Stimulated activated naive CD4-positive, alpha-beta T cell treated with Interleukin-2 at 50 U/mL for 16 hours (primary cell): ENCODE measurements at regions not wholly inside any gene's neighbourhood (a gene's known extent, or its start where the extent isn't known, plus 50 kb on each side); places are given as distances from the start of the nearest gene placed in this dataset.

Source experiments
- DNase-seq: peaks from one replicate; lab custom pipeline; 2025; lab: John Stamatoyannopoulos, UW

DNA sequence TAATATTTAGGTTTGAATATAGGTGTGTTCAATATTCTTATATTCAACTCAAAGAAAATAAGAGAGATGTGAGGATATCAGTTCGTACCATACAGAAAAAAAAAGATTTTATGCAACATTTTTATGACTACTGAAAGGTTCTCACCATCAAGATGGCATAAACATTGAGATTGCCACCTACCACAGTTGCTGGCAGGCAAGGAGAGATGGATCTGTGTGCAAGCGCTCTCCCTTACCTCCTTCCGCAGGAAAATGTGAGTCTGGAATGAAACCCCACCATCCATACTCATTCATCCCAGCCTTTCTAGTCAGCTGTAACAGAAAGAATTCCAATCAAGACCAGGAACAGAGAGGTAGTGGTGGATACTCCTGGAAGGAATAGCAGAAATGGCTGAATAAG is 376.9 kb downstream of the PPP3CA start:
- no peak for DNase-seq

DNA sequence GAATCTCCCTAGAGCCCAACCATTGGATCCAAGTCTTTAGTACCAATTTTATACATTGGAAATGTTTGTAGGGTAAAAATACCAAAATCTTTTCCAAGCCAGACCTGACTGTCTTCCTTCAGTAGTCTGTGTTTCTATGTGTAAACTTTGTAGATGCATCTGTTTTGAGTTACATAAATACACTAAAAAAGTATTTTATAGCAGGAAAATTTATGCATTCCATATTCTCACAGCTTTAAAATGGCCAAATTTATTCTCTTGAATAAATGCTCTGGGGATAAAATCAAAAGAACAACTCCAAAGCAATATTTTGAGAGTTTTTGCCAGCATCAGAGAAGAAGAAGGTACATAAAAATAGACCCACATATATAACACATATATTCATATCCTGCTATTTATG is 377.4 kb downstream of the PPP3CA start:
- DNase-seq: no peak

DNA sequence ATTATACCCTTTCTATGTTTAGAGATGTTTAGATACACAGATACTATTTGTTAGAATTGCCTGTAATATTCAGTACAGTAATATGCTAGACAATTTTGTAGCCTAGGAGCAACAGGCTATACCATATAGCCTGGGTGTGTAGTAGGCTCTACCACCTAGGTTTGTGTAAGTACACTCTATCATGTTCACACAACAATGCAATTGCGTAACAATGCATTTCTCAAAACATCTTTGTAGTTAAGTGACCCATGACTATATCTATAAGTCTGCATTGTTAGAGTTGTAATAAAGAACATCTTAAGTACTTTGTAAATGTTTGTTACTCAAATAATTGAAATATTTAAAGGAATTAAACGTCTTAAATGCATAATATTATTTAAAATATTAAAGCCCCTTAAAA is 379.3 kb downstream of the PPP3CA start:
- no peak for DNase-seq

DNA sequence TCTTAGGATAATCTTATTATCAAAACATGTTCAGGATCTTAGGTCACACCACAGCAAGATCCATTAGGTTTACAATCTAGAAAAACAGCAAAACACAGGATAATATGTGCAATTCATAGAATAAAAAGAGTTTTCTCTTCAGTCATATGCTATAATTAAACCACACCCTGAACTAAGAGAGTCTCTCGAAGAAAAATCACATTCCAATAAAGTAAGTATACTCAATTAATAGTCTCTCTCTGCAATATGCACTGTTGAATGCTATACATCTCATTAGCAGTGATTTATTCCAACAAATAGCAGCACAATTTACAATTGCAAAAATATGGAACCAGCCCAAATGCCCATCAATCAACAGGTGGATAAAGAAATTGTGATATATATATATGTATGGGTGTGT is 383.7 kb downstream of the PPP3CA start:
- DNase-seq: no peak

DNA sequence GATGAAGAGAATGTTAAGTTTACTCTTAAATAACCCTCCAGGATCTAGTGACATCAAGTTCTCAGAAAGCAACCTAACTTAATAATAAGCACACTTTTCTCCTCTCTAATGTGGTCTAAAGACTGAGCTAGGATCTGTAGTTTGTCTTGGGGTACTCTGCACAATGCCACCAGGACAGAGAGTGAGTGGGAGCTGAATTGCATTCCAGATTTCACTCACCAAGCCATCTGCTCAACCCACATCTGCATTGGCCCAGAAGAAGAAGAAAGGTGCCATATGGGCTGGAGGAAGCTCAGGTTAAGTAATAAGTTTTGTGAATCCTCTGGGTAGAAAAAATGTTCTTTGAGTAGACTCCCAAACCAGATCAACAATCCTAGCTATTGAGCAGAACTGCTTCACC is 384.6 kb downstream of the PPP3CA start:
- no peak for DNase-seq

DNA sequence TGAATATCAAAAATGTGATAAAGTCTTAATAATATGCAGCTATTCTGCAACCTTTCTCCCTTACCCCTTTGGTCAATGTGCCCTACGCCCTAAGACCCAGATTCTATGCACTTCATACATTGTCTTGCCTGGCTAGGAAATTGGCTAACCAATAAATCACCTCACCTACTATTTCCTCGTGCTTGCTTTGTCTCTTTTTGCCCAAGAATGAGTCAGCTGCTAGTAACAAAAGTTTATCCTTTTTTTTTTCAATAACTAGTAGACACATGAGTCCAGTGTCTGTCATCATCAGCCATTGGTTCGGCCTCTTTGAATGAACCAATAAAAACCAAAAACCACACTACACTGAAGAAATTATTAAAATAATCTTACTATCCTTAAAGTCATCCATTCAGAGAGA is 387.1 kb downstream of the PPP3CA start:
- no peak for DNase-seq

DNA sequence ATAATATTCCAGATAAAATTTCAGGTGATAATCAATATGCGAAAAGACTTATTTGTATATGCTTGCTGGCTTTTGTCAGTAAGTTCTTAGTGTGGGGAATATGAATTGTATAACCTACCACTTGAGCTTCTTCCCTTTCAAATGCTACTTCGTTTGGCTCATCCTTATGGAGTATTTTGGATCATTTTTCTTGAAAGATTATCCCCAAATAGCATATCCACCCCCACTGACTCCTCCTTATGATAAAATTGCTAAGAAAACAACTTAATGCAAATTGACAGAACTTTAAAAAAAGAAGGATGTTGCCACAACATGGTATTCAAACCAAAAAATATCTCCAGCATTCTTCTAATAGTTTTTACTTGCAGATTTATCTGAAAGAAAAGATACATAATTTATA is 393.3 kb downstream of the PPP3CA start:
- DNase-seq: no peak

DNA sequence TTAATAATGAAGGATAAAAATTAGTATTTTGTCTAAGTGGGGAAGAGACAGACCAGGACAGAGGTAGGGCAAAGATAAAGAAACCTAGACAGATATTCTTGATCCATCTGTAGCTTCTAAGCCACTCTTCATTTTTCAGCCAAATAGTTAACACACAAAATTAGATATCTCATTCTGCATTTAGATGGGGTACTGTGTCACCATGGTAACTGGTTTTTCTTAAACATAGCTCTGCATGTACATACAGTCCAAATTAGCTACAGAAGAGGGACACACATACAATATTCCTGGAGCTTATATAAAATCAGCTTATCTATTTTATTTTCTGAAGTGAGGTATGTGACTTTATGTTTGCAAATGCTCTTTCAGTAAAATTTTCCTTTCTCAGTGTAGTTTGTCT is 393.7 kb downstream of the PPP3CA start:
- DNase-seq: no peak

DNA sequence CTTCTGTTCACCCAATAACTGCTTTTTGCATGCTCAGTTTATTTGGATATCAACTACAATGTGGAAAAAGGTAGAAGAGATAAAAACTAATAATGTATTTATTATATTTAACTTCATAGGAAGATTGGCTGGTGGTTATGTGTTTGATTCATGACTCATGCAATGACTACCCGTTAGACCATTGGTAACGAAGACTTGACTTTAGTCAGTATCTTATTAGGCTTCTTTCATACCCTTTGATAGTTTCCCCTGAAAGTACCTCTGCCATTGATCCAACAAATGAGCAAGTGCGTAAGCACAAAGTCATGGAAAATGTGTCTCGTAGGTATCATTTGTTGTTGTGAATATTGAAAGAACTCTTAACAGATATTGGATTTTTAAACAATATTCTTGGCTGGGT is 394.7 kb downstream of the PPP3CA start:
- no peak for DNase-seq

DNA sequence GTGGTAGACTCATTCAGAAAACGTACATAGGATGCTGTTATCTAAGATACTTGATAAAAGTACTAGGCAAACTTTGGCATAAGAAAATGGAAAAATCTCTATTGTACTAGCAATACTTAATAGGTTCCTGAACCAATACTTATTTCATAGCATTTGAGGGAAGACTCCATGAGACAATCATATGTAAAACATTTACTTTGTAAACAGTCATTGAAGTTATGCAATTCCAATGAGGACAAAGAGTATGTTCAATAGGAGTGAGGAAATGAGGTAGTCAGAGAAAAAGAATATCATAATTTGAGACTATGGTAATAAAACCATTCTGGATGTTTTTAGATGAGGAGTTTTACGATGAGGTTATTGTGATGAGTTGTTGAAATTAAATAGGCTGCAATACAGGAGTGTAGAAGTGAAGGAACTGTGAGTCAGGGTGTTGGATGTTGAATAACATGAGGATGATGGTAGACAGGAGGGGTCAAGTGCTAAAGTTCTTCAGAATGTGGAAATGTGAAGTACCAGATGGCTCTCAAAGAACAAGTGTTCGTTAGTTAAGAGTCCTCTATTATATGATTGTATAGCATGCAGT is 397.9 kb downstream of the PPP3CA start:
- DNase-seq: no peak

DNA sequence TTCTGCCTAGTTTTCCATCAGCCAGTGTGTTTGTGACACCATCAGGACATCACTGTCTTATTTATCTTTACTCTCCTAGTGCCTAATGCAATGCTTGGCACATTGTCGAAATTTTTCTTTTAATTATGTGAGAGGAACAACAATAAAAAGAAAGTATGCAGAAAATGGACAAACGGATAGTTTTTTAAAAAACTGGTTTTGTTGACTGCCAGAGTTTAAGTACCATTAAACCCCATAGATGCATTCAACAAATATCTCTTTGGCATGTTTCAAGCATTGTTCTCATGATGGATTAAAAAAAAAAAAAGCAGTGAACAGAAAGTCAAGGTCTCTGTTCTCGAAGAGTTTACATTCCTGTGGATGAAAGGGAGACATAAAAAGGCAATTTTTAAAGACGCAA is 398.4 kb downstream of the PPP3CA start:
- DNase-seq: no peak

DNA sequence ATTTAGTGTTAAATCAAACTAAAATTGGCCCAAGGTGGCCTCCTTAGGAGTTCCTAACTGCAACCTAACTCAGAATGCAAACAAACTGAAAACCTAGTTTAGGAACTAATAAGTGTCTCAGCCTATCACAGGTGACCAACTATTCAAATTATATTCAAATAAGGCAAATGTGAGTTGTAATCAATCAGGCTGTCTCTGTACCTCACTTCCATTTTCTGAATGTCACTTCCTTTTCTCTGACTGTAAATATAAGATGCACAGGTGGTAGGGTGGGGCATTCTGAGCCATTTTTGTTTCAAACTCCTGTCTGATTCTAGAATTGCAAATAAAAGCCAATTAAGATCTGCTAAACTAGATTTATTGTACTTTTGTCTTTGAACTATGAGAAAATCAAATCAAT is 401.5 kb downstream of the PPP3CA start:
- DNase-seq: no peak

DNA sequence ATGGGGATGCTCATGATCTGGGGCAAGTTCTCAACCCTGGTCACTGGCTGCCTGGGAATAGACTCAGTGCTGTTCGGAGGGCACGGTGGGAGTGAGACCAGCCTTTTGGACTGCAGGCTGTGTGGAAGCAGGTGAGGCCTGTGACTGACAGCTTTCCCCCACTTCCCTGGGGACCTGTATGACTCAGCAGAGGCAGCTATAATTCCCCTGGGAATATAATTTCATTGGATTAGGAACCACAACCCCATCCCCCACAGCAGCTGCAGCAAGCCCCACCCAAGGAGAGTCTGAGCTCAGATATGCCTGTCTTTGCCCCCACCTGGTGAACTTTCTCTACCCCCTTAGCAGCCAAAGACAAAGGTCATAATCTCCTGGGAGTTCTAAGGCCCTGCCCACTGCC is 408.6 kb downstream of the PPP3CA start:
- no peak for DNase-seq

DNA sequence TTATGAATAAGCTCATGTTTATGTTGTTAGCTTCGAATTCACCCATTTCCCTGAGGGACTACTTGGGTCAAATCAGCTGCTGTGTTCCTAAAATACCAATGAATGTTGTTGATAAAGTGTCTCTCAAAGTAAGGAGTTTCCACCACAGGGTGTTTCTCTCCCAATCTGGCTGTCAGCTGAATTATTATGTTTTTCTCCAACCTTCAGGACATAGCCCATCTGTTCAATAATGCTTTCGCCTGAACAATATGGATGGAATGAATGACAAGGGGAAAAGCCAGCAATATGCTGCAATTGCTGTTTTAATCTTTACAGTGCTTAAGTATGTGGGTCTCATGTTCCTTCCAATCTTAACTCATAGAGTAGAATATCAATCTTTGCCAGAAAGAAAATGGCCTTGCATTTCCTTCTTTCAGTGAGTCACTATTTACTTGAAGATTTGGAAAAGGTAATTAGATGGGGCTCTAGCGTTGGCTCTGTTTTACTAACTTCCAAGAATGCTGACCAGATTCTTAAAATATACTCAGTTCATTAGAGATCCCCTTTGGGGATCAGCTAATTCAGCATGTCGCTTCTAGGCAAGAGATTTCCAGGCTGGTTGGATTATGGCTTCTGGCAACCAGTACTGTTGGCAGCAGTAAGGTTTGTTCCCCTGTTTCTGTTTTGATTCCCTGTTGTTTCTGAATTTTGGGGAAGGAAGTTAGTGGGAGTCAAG is 410.5 kb downstream of the PPP3CA start:
- no peak for DNase-seq

DNA sequence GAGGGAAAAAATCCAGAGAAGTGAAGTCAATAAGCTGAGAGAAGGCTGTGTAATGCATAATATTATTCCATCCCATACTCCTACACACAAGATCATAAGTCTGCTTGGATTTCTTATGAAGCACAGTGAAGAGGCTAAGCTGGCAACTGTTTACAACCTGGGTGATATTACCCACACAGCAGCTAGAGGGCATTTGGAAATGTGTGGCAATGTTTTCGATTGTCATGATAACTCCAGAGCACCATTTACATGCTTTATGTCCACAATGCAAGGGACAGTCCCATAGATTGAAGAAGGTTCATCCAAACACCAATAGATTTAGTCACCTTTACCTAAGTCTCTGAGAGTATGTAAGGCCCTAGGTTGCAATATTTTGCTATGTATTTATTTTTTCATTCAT is 412.2 kb downstream of the PPP3CA start:
- DNase-seq: no peak

DNA sequence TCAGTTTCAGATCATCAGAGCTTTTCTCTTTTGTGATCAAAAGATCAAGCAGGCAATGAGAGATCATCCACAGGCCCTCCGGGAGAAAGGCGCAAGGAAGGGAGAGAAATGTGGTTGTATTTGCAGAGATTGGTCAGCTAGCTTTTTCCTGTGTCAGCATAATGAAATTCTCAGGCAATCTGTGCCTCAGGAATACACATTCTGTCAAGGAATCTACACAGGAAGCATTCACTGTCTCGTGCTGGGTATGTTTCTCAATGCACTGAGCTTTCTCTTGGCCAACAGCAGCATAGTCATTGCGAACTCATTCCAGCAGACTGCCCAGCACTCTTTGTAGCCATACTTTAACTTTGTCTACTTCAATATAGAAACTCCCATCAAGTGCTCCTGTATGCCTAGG is 413.7 kb downstream of the PPP3CA start:
- DNase-seq: no peak

DNA sequence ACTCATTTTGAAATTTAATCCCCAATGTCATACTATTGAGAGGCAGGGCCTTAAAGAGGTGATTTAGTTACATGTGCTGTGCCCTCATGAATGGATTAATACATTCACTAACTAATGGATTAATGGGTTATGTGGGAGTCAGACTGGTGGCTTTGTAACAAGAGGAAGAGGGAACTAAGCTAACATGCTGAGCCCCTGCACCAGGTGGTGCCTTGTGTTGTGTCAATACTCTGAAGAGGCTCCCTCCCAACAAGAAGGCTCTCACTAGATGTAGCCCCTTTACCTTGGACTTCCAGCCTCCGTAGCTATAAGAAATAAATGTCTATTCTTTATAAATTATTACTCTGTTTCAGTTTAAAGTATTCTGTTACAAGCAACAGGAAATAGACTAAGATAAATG is 411.9 kb upstream of the EMCN start:
- DNase-seq: no peak

DNA sequence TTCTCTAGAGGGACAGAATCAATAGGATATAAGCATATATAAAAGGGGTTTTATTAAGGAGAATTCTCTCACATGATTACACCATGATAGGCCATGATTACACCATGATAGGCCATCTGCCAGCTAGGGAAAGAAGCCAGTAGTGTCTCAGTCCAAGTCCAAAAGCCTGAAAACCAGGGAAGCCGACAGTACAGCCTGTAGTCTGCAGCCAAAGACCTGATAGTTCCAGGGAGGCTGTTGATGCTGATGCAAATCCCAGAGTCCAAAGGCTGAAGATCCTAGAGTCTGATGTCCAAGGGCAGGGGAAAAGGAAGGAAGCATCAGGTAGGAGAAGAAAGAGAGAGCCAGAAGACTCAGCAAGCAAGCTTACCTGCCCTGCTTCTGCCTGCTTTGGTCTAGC is 411.3 kb upstream of the EMCN start:
- no peak for DNase-seq

DNA sequence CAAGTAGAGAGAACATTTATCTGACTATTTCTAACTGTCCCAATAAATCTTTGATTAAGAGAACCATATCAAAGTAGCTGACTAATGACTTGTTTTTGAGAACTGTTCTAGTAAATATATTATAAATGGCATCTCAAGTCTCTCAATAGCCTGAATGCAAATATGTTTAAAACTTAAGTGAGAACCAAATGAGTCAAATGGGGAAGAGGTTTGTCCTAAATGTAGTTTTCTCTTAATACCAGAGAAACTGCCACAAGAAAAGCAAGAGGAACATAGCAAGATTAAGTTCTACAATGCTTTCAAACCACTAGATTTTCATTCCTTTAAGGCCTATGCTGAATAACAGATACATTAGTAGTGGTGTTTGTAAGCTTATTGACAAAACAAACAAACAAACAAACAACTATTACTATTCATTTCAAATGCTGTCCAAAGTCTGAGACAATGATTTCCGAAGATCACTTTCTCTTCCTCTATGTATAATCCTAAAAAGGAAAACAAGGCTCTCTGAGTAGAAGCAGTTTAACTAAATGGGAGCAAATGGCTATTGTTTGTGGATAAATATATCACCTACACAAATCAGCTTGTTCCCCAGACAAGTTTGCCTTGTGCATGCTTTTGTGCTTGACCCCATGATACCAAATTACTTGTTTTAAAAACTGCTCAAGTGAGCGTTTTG is 408.4 kb upstream of the EMCN start:
- no peak for DNase-seq

DNA sequence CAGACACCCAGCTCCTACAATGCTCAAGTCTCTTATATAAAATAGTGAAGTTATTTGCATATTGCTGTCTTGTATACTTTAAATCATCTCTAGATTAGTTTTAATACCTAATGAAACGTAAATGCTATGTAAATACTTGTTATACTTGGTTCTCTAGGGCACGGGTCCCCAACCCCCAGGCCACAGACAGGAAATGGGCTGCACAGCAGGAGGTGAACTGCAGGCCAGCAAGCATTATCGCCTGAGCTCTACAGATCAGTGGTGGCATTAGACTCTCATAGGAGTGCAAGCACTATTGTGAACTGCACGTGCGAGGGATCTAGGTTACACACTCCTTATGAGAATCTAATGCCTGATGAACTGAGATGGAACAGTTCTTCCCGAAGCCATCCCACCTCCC is 395.9 kb upstream of the EMCN start:
- DNase-seq: no peak

DNA sequence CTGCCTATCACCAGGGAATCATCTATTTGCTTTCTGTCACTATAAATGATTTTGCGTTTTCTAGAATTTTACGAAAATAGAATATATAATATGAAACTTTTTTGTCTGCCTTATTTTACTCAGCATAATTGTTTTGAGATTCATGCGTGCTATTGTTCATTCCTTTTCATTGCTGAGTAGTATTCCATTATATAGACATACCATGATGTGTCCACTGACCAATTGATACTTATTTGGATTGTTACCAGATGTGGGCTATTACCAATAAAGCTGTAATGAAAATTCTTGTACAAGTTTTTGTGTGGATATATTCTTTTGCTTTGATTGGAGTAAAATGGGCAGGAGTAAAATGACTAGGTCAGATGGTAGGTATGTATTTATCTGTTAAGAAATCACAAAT is 390.7 kb upstream of the EMCN start:
- no peak for DNase-seq

DNA sequence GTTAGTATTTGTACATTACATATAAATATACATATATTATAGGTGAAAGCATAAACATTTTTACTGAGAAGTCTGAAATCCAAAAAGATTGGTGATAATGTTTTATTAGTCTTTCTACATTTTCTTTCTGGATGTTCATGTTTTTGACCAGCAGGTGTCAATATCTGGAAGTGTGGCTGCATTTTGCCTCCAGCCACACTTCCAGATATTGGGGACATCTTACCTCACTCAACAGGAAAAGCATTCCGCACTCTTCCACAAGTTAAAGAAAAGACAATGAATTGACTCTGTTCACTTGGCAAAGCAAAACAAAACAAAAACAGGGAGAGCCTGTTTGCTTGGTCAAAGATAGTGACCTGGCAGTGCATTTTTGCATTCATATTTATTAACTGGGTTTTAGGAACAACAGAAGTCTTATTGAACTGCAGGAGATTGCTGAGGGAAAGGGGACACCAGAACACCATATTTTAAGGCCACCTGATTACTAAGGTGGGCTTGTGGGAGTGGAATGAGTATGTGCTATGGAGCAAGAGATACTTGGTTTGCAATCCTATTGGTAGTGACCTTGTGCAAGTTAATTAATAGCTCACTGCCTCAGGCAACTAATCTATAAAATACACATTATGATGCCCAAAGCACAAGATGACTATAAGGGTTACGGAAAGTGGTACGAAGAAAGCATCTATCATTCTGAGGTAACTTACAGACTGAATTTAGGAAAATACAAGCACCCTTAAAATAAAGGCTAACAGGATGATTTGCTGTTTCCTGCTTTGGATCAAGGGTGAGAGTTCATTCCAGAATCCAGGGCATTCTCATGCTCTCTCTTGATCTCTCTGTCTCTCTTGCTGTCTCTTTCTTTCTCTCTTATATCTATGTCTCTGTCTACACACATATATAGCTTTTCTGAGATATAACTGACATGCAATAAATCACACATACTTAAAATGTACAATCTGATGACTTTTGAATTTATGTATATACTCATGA is 389.9 kb upstream of the EMCN start:
- no peak for DNase-seq

DNA sequence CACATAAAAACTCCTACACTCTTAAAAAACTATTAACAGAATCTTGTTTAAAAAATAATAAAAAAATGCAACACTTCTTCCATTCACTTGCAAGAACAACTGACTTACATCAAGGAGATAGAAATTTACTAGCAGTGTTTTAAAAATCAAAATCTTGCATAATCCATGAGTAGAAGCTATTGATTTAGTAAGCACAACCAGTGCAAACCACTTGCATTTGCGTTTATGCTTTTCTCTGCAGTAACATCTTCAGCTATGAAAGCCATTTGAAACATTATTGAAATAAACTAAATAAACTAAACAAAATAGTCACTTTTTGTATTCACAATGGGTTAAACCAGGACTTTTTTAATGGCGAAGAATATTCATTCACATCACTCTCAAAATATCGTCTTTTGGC is 389.2 kb upstream of the EMCN start:
- DNase-seq: no peak
